ENCODE measurements at regions not wholly inside any gene's neighbourhood (a gene's known extent, or its start where the extent isn't known, plus 50 kb on each side); places are given as distances from the start of the nearest gene placed in this dataset.

GRCh38 chr2:190794790-190795189 is 85.8 kb upstream of the GLS start:
- TF ChIP-seq CTCF (IDR thresholded peaks at IDR 0.05) (no peak), POLR2A (IDR thresholded peaks at IDR 0.05) (no peak)
- Histone ChIP-seq H3K27me3 (no peaks in the 10 kb centered on the region), H3K4me1 (no peaks in the 10 kb centered on the region), H3K9me3 (no peaks in the 10 kb centered on the region), H3K36me3 (no peaks in the 10 kb centered on the region), H3K4me3 (no peak overlapping the region), H3K27ac (no peak overlapping the region)
- no peak for DNase-seq

- no peaks in the 10 kb centered on the region for H3K27me3 ChIP-seq
- no peaks in the 10 kb centered on the region for H3K36me3 ChIP-seq
- no peak overlapping the region for H3K4me3 ChIP-seq
- no peak overlapping the region for H3K27ac ChIP-seq
- TF ChIP-seq POLR2A (IDR thresholded peaks at IDR 0.05) (no peak), CTCF (IDR thresholded peaks at IDR 0.05) (no peak)
- H3K9me3 ChIP-seq: no peaks in the 10 kb centered on the region
- no peaks in the 10 kb centered on the region for H3K4me1 ChIP-seq
- DNase-seq: no peak
Measured at GRCh38 chr2:190795686-190796085, 84.9 kb upstream of the GLS start.

- H3K4me3 ChIP-seq: no peak overlapping the region
- no peaks in the 10 kb centered on the region for H3K9me3 ChIP-seq
- no peaks in the 10 kb centered on the region for H3K36me3 ChIP-seq
- no peak overlapping the region for H3K27ac ChIP-seq
- no peak for DNase-seq
- no peaks in the 10 kb centered on the region for H3K4me1 ChIP-seq
- TF ChIP-seq CTCF (IDR thresholded peaks at IDR 0.05) (no peak), POLR2A (IDR thresholded peaks at IDR 0.05) (no peak)
- no peaks in the 10 kb centered on the region for H3K27me3 ChIP-seq
Measured at GRCh38 chr2:190799999-190800398, 80.6 kb upstream of the GLS start.

GRCh38 chr2:190800528-190800927 is 80.1 kb upstream of the GLS start:
- no peaks in the 10 kb centered on the region for H3K27me3 ChIP-seq
- DNase-seq: no peak
- no peaks in the 10 kb centered on the region for H3K36me3 ChIP-seq
- TF ChIP-seq POLR2A (IDR thresholded peaks at IDR 0.05): no peak
- TF ChIP-seq CTCF (IDR thresholded peaks at IDR 0.05): no peak
- H3K4me3 ChIP-seq: no peak overlapping the region
- H3K9me3 ChIP-seq: no peaks in the 10 kb centered on the region
- H3K27ac ChIP-seq: no peak overlapping the region
- no peaks in the 10 kb centered on the region for H3K4me1 ChIP-seq

GRCh38 chr2:190802129-190802528 is 78.5 kb upstream of the GLS start:
- no peak for TF ChIP-seq POLR2A (IDR thresholded peaks at IDR 0.05)
- TF ChIP-seq CTCF (IDR thresholded peaks at IDR 0.05): no peak
- Histone ChIP-seq H3K4me3 (no peak overlapping the region), H3K36me3 (no peaks in the 10 kb centered on the region), H3K27me3 (no peaks in the 10 kb centered on the region), H3K4me1 (peaks cover 0 to 1% (median 0%) of the 10 kb centered on the region in 4 donors), H3K27ac (no peak overlapping the region), H3K9me3 (no peaks in the 10 kb centered on the region)
- DNase-seq: no peak

- Histone ChIP-seq H3K4me1 (peaks cover 0 to 7% (median 0%) of the 10 kb centered on the region in 4 donors), H3K36me3 (no peaks in the 10 kb centered on the region), H3K27me3 (no peaks in the 10 kb centered on the region), H3K9me3 (no peaks in the 10 kb centered on the region), H3K4me3 (no peak overlapping the region), H3K27ac (no peak overlapping the region)
- TF ChIP-seq POLR2A (IDR thresholded peaks at IDR 0.05) (no peak), CTCF (IDR thresholded peaks at IDR 0.05) (no peak)
- no peak for DNase-seq
Measured at GRCh38 chr2:190802626-190803209, 77.9 kb upstream of the GLS start.

Data from Peyer's patch (tissue), 4 donors.